Stomach (tissue), 8 donors: ENCODE measurements at regions not wholly inside any gene's neighbourhood (a gene's known extent, or its start where the extent isn't known, plus 50 kb on each side); places are given as distances from the start of the nearest gene placed in this dataset.
A peak's percentile ranks its signal among the peaks of the same experiment; 100 is the strongest.

Source experiments
- DNase-seq, 2 donors: peaks; one replicate each; pipeline versions ENCODE4 v3.0.0 to v3.0.0-alpha.2; 2013 to 2019
- H3K27ac ChIP-seq, 5 donors: fragments of 200-600 bp in 4 of 5; sonication (generic) in 4 of 5; one replicate each; pipeline ENCODE4 v1.5.1; 2013 to 2019; ENCODE audit warnings: mild to moderate bottlenecking in 1 of 5, moderate library complexity in 1 of 5
- H3K27me3 ChIP-seq, 3 donors: fragments of 200-600 bp; sonication (generic); one replicate each; pipeline ENCODE4 v1.5.1; 2017 to 2019; ENCODE audit warnings: mixed run types in 1 of 3
- H3K36me3 ChIP-seq, 4 donors: fragments of 200-600 bp; sonication (generic); 1 replicate in 3 of 4; 2 replicates in 1 of 4; pipeline ENCODE4 v1.5.1; 2016 to 2019
- H3K4me1 ChIP-seq, 4 donors: fragments of 200-600 bp; sonication (generic); one replicate each; pipeline ENCODE4 v1.5.1; 2016 to 2019
- H3K4me3 ChIP-seq, 4 donors: fragments of 200-600 bp; sonication (generic) in 3 of 4; one replicate each; pipeline ENCODE4 v1.5.1; 2016 to 2019; ENCODE audit warnings: mild to moderate bottlenecking in 1 of 4
- H3K9me3 ChIP-seq, 4 donors: fragments of 200-600 bp; sonication (generic); one replicate each; pipeline ENCODE4 v1.5.1; 2016 to 2019
- EP300 ChIP-seq: sonication (generic); formaldehyde crosslinking; IDR thresholded peaks from one replicate; pipeline ENCODE4 v1.6.1; 2017; ENCODE audit warnings: antibody characterized with exemption
- POLR2A ChIP-seq, 4 donors: fragments of 450-650 bp; IDR thresholded peaks; one replicate each; pipeline ENCODE4 v1.6.1; 2016; ENCODE audit warnings: antibody characterized with exemption in 4 of 4, control low read depth in 2 of 4, mild to moderate bottlenecking in 1 of 4, moderate library complexity in 1 of 4
- POLR2AphosphoS5 ChIP-seq, 3 donors: sonication (generic); formaldehyde crosslinking; IDR thresholded peaks; one replicate each; pipeline ENCODE4 v1.6.1; 2016; ENCODE audit warnings: antibody characterized with exemption in 3 of 3
- WGBS, 5 donors: extraction: QIAGEN DNeasy Blood & Tissue Kit in 3 of 5; methylation state at CpG; one replicate each; pipeline versions ENCODE4 v1.1.5 to v1.1.7; 2013 to 2018; 5-methylcytosine and 5-hydroxymethylcytosine counted together
- intact Hi-C: fragments of 100-400 bp; cut with DNase I; formaldehyde crosslinking; loops from one replicate; pipeline ENCODE4 v1.15.1; 2023; ENCODE audit warnings: low total_unique reads
- TF ChIP-seq, protein P1 (sequence below), 7 experiments: fragments of 450-650 bp in 4 of 7; fragments of 200-600 bp in 3 of 7; sonication (generic) in 3 of 7; IDR thresholded peaks; one replicate each; pipeline ENCODE4 v1.5.1; 2016 to 2019; ENCODE audit warnings: antibody characterized with exemption in 7 of 7, control low read depth in 2 of 7, mild to moderate bottlenecking in 1 of 7
- donor health status: healthy with polysubstance abuse.
- donor health status: Bipolar disorder and iron deficiency.
- donor health status: healthy.

DNA sequence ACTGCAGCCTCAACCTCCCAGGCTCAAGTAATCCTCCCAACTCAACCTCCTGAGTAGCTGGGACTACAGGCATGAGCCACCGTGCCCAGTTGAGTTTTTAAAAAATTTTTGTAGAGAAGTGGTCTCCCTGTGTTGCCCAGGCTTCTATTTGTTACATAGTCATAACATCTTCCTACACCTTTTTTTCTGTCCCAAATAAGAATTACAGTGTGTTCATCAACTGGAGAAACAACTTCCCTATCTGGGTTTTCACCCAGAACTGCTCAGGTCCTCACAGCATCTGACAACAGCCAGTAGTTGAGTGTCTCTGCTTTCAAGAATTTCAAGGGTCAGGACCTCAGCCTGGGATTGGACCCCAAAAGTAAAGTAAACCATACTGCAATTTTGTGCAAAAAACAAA is 235.2 kb upstream of the AMIGO2 start:
- intact Hi-C loops, result no loop called here
- H3K4me3 ChIP-seq, result no peak overlapping the region
- no peak for DNase-seq
- WGBS, 5 donors, result 88 to 100% (median 94%) methylated on average over 1 of the region's 1 CpG
- TF ChIP-seq POLR2AphosphoS5 (IDR thresholded peaks at IDR 0.05) (no peak), EP300 (no peak)
- peaks cover 0 to 17% (median 7%) of the 10 kb centered on the region in 4 donors for H3K4me1 ChIP-seq
- H3K27ac ChIP-seq, result no peak overlapping the region
- H3K9me3 ChIP-seq, result no peaks in the 10 kb centered on the region
- no peaks in the 10 kb centered on the region for H3K36me3 ChIP-seq
- no peaks in the 10 kb centered on the region for H3K27me3 ChIP-seq

DNA sequence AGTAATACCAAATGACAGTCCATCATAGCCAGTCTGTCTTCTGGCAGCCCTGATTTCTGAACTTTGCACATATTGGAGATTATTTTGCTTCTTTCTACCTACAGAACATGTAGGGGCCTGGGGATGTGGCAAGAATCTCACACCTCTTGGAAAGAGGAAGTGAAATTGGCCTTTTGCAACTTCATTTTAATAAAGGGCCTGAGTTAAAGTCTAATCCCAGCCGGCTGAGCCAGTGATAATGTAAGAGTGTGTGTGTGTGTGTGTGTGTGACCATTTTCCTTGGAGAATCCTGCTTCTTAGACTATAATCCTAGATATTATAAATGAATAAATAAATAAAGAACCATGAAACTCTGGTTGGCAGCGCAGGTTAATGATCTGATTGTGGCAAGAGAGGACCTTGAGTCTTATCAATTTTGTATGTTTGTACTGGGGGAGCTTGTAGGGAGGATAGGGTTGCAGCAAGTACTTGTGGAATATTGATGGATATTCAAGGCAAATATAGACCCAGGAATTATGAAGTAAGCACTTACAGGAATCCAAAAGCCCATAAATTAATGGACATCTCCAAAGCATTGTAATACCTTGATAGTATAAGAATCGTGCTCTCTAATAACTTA is 233.2 kb upstream of the AMIGO2 start:
- Histone ChIP-seq H3K4me3 (no peak overlapping the region), H3K4me1 (peaks cover 0 to 17% (median 7%) of the 10 kb centered on the region in 4 donors), H3K27ac (no peak overlapping the region), H3K36me3 (no peaks in the 10 kb centered on the region), H3K9me3 (no peaks in the 10 kb centered on the region), H3K27me3 (no peaks in the 10 kb centered on the region)
- intact Hi-C loops, result no loop called here
- TF ChIP-seq, protein P1, sequence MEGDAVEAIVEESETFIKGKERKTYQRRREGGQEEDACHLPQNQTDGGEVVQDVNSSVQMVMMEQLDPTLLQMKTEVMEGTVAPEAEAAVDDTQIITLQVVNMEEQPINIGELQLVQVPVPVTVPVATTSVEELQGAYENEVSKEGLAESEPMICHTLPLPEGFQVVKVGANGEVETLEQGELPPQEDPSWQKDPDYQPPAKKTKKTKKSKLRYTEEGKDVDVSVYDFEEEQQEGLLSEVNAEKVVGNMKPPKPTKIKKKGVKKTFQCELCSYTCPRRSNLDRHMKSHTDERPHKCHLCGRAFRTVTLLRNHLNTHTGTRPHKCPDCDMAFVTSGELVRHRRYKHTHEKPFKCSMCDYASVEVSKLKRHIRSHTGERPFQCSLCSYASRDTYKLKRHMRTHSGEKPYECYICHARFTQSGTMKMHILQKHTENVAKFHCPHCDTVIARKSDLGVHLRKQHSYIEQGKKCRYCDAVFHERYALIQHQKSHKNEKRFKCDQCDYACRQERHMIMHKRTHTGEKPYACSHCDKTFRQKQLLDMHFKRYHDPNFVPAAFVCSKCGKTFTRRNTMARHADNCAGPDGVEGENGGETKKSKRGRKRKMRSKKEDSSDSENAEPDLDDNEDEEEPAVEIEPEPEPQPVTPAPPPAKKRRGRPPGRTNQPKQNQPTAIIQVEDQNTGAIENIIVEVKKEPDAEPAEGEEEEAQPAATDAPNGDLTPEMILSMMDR (IDR thresholded peaks at IDR 0.05), result no peak
- TF ChIP-seq POLR2A (IDR thresholded peaks at IDR 0.05) (no peak), POLR2AphosphoS5 (IDR thresholded peaks at IDR 0.05) (no peak), EP300 (no peak)
- peak in 1 of 2 donors; percentile 38 for DNase-seq
- 40 to 53% (median 49%) methylated on average over 3 of the region's 3 CpGs for WGBS, 5 donors

DNA sequence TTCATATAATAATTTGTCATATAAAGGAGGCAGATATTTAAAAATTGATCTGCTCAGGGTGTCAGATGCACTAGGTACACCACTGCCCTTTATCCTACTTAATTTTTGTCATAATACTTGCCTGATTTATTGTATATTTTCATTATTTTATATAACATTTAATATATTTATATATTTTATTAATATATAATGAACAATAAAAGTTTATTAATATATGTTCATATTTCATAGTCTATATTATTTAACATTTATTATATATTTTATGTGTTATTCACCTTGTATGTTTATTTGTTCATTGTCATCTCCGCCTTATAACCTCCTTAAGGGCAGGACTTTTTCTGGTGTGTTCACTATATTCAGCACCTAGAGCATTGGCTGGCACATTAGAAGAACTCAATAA is 232.4 kb upstream of the AMIGO2 start:
- WGBS, 5 donors, result 96 to 98% (median 97%) methylated on average over 1 of the region's 1 CpG

DNA sequence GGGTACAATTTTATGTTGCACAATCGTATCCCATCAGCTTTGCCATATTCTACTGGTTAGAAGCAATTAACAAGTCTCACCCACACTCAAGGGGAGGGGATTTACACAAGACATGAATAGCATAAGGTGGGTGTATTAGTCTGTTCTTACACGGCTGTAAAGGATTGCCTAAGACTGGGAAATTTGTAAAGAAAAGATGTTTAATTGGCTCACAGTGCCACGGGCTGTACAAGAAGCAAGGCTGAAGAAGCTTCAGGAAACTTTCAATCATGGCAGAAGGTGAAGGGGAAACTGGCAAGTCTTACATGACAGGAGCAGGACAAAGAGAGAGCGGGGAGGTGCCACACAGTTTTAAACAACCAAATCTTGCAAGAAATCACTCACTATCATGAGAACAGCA is 231.8 kb upstream of the AMIGO2 start:
- Histone ChIP-seq H3K27me3 (no peaks in the 10 kb centered on the region), H3K4me3 (no peak overlapping the region), H3K36me3 (no peaks in the 10 kb centered on the region), H3K4me1 (peaks cover 0 to 9% (median 2%) of the 10 kb centered on the region in 4 donors), H3K27ac (no peak overlapping the region), H3K9me3 (no peaks in the 10 kb centered on the region)
- DNase-seq, result no peak
- intact Hi-C loops, result no loop called here
- WGBS, 5 donors, result 72 to 88% (median 84%) methylated on average over 4 of the region's 4 CpGs
- TF ChIP-seq POLR2A (IDR thresholded peaks at IDR 0.05), result no peak
- TF ChIP-seq, protein P1 (IDR thresholded peaks at IDR 0.05), result no peak
- TF ChIP-seq POLR2AphosphoS5 (IDR thresholded peaks at IDR 0.05), result no peak
- TF ChIP-seq EP300, result no peak

More for the DNA sequence above, 232.4 kb upstream of the AMIGO2 start:
- no peaks in the 10 kb centered on the region for H3K27me3 ChIP-seq
- H3K4me3 ChIP-seq, result no peak overlapping the region
- no peak overlapping the region for H3K27ac ChIP-seq
- intact Hi-C loops, result no loop called here
- H3K4me1 ChIP-seq, result peaks cover 0 to 14% (median 5%) of the 10 kb centered on the region in 4 donors
- no peaks in the 10 kb centered on the region for H3K36me3 ChIP-seq
- H3K9me3 ChIP-seq, result no peaks in the 10 kb centered on the region
- DNase-seq, result no peak
- TF ChIP-seq POLR2AphosphoS5 (IDR thresholded peaks at IDR 0.05), result no peak
- TF ChIP-seq POLR2A (IDR thresholded peaks at IDR 0.05), result no peak
- no peak for TF ChIP-seq EP300
- TF ChIP-seq, protein P1 (IDR thresholded peaks at IDR 0.05), result no peak

DNA sequence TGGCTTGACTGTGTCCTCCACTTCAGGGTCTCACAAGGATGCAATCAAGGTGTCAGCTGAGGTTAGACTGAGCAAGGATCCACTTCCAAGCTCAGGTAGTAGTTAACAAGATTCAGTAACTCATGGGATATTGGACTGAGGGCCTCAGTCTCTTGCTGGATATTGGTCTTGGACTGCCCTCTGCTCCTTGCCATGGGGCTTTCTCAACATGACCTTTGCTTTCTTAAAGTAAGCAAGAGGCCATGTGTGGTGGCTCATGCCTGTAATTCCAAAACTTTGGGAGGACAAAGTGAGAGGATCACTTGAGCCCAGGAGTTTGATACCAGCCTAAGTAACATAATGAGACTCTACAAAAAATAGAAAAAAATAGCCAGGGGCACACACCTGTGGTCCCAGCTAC is 231.3 kb upstream of the AMIGO2 start:
- H3K4me3 ChIP-seq, result no peak overlapping the region
- H3K36me3 ChIP-seq, result no peaks in the 10 kb centered on the region
- intact Hi-C loops, result no loop called here
- no peaks in the 10 kb centered on the region for H3K9me3 ChIP-seq
- no peaks in the 10 kb centered on the region for H3K27me3 ChIP-seq
- H3K27ac ChIP-seq, result no peak overlapping the region
- no peak for TF ChIP-seq EP300
- TF ChIP-seq, protein P1 (IDR thresholded peaks at IDR 0.05), result no peak
- no peak for TF ChIP-seq POLR2A (IDR thresholded peaks at IDR 0.05)
- no peak for TF ChIP-seq POLR2AphosphoS5 (IDR thresholded peaks at IDR 0.05)
- peaks cover 0 to 8% (median 0%) of the 10 kb centered on the region in 4 donors for H3K4me1 ChIP-seq
- no peak for DNase-seq
